Suprapubic skin (tissue), 4 donors: ENCODE measurements at regions not wholly inside any gene's neighbourhood (a gene's known extent, or its start where the extent isn't known, plus 50 kb on each side); places are given as distances from the start of the nearest gene placed in this dataset.
"Not testable (repeated sequence)": the region's sequence is repeated elsewhere in the genome, so short reads cannot be mapped to it uniquely, and the experiment has no call there.

ENCODE experiments used
- EP300 ChIP-seq: sonication (generic); formaldehyde crosslinking; IDR thresholded peaks from one replicate; pipeline ENCODE4 v1.6.1; 2017; ENCODE audit warnings: antibody characterized with exemption
- POLR2A ChIP-seq, 2 donors: fragments of 450-650 bp; IDR thresholded peaks; one replicate each; pipeline ENCODE4 v1.6.1; 2017; ENCODE audit warnings: antibody characterized with exemption in 2 of 2, mild to moderate bottlenecking in 2 of 2, moderate library complexity in 2 of 2
- POLR2AphosphoS5 ChIP-seq, 3 donors: sonication (generic); formaldehyde crosslinking; IDR thresholded peaks; one replicate each; pipeline ENCODE4 v1.6.1; 2017; ENCODE audit warnings: antibody characterized with exemption in 3 of 3
- TF ChIP-seq, protein P1 (sequence below), 2 donors: fragments of 200-600 bp in 1 of 2; fragments of 450-650 bp in 1 of 2; sonication (generic) in 1 of 2; IDR thresholded peaks; one replicate each; pipeline ENCODE4 v1.5.1; 2016 to 2019; ENCODE audit warnings: antibody characterized with exemption in 2 of 2, mild to moderate bottlenecking in 1 of 2, moderate library complexity in 1 of 2

GRCh38 chr11:83344521-83344920 lies 58.4 kb upstream of the CCDC90B start:
- not testable (repeated sequence) for TF ChIP-seq POLR2A (IDR thresholded peaks at IDR 0.05); EP300; POLR2AphosphoS5 (IDR thresholded peaks at IDR 0.05)
- TF ChIP-seq, protein P1, sequence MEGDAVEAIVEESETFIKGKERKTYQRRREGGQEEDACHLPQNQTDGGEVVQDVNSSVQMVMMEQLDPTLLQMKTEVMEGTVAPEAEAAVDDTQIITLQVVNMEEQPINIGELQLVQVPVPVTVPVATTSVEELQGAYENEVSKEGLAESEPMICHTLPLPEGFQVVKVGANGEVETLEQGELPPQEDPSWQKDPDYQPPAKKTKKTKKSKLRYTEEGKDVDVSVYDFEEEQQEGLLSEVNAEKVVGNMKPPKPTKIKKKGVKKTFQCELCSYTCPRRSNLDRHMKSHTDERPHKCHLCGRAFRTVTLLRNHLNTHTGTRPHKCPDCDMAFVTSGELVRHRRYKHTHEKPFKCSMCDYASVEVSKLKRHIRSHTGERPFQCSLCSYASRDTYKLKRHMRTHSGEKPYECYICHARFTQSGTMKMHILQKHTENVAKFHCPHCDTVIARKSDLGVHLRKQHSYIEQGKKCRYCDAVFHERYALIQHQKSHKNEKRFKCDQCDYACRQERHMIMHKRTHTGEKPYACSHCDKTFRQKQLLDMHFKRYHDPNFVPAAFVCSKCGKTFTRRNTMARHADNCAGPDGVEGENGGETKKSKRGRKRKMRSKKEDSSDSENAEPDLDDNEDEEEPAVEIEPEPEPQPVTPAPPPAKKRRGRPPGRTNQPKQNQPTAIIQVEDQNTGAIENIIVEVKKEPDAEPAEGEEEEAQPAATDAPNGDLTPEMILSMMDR (IDR thresholded peaks at IDR 0.05) = not testable (repeated sequence)
